Caco-2 (cell line): ENCODE measurements at regions not wholly inside any gene's neighbourhood (a gene's known extent, or its start where the extent isn't known, plus 50 kb on each side); places are given as distances from the start of the nearest gene placed in this dataset.

Experiments
- BruUV-seq: library from RNA; stranded (reverse); fragments of 400-500 nt; replicated peaks from 2 replicates; lab custom pipeline; 2021; lab: Mats Ljungman, UMichigan
- CTCF ChIA-PET: fragments of 300-600 bp; sonication (Branson Sonifier 250); formaldehyde crosslinking; loops from one replicate; lab custom pipeline; 2022; ENCODE audit warnings: antibody characterized with exemption; lab: Charles Lee
- POLR2A ChIA-PET: fragments of 300-600 bp; sonication (Branson Sonifier 250); formaldehyde crosslinking; loops from one replicate; lab custom pipeline; 2022; ENCODE audit warnings: antibody characterized with exemption; lab: Charles Lee
- DNase-seq, 2 experiments: peaks; one replicate each; pipeline versions ENCODE4 v3.0.0 to v3.0.0-alpha.2; 2020 to 2022
- H3K27me3 ChIP-seq: replicated peaks from 2 replicates; pipeline ENCODE4 v1.6.0; 2011; ENCODE audit warnings: low read length; ENCODE audit not compliant: control insufficient read depth, insufficient read depth
- H3K36me3 ChIP-seq: 2 replicates; pipeline ENCODE4 v1.5.1; 2011; ENCODE audit warnings: low read length; ENCODE audit not compliant: control insufficient read depth, insufficient read depth
- H3K4me1 ChIP-seq: fragments of 250-450 bp; sonication (Bioruptor Pico); 2 replicates; pipeline ENCODE4 v1.5.1; 2020; ENCODE audit warnings: mild to moderate bottlenecking
- H3K4me3 ChIP-seq: 2 replicates; pipeline ENCODE4 v1.5.1; 2011; ENCODE audit warnings: low read depth, mild to moderate bottlenecking, control low read depth, low read length
- H3K9me3 ChIP-seq: fragments of 250-450 bp; sonication (Bioruptor Pico); 2 replicates; pipeline ENCODE4 v1.5.1; 2020; ENCODE audit warnings: mild to moderate bottlenecking, moderate library complexity
- H3K27ac Mint-ChIP-seq: one replicate; pipeline ENCODE4 v1.8.0; 2022; ENCODE audit warnings: mixed read lengths; ENCODE audit not compliant: unreplicated experiment
- H3K27me3 Mint-ChIP-seq: one replicate; pipeline ENCODE4 v1.8.0; 2022; ENCODE audit warnings: mixed read lengths; ENCODE audit not compliant: insufficient read depth, unreplicated experiment
- H3K36me3 Mint-ChIP-seq: one replicate; pipeline ENCODE4 v1.8.0; 2022; ENCODE audit warnings: mild to moderate bottlenecking, mixed read lengths; ENCODE audit not compliant: insufficient read depth, unreplicated experiment
- H3K4me1 Mint-ChIP-seq: one replicate; pipeline ENCODE4 v1.8.0; 2022; ENCODE audit warnings: low read depth, mixed read lengths; ENCODE audit not compliant: unreplicated experiment
- H3K4me3 Mint-ChIP-seq: one replicate; pipeline ENCODE4 v1.8.0; 2022; ENCODE audit warnings: mild to moderate bottlenecking, moderate library complexity, mixed read lengths; ENCODE audit not compliant: unreplicated experiment
- H3K9me3 Mint-ChIP-seq: one replicate; pipeline ENCODE4 v1.8.0; 2022; ENCODE audit warnings: mixed read lengths; ENCODE audit not compliant: unreplicated experiment
- CTCF ChIP-seq, 2 experiments: fragments of 200-600 bp in 1 of 2; IDR thresholded peaks; 1 replicate in 1 of 2; 2 replicates in 1 of 2; pipeline versions ENCODE4 v1.5.1 to v1.8.0; 2011 to 2022; ENCODE audit warnings: antibody characterized with exemption in 1 of 2, control low read depth in 1 of 2, inconsistent platforms in 1 of 2, low read depth in 1 of 2, low read length in 1 of 2, mild to moderate bottlenecking in 1 of 2, moderate library complexity in 1 of 2; ENCODE audit not compliant: insufficient read depth in 1 of 2, severe bottlenecking in 1 of 2, unreplicated experiment in 1 of 2
- intact Hi-C: fragments of 100-400 bp; cut with micrococcal nuclease; formaldehyde crosslinking; loops from one replicate; pipeline ENCODE4 v1.10.0; 2022; ENCODE audit not compliant: unreplicated experiment

DNA sequence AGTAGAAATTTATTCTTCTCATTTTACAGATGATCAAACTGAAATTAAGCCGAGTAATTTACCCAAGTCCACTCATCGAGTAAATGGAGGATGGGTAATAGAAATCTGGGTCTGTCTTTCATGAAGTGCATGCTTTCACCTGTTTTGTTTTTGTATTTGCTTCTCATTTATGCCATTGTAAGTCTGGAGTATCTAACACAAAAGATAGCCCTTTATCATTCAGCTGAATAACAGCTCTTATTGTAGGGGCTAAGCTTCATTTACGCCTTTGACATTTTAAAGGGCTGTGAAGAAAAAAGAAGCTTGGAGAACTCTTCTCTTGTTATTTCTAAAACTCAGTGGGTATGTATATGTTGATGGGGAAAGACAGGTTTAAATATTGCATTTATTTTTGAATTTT, 1196.2 kb upstream of the TENM4 start:
- no peak for DNase-seq
- no peak overlapping the region for H3K27ac Mint-ChIP-seq
- ChIA-PET CTCF (no interaction called here), POLR2A (no interaction called here)
- no peaks in the 10 kb centered on the region for H3K36me3 Mint-ChIP-seq
- H3K4me3 ChIP-seq = no peak overlapping the region
- H3K9me3 ChIP-seq = no peaks in the 10 kb centered on the region; the same call in 1 of the 2 replicates
- H3K4me1 ChIP-seq = no peaks in the 10 kb centered on the region
- H3K9me3 Mint-ChIP-seq = no peaks in the 10 kb centered on the region
- H3K27me3 ChIP-seq = no peaks in the 10 kb centered on the region
- intact Hi-C loops = no loop called here
- H3K27me3 Mint-ChIP-seq = no peaks in the 10 kb centered on the region
- peaks cover 8% of the 10 kb centered on the region for H3K4me1 Mint-ChIP-seq
- H3K4me3 Mint-ChIP-seq = no peak overlapping the region
- H3K36me3 ChIP-seq = no peaks in the 10 kb centered on the region
- no TSS peak for BruUV-seq
- TF ChIP-seq CTCF (IDR thresholded peaks at IDR 0.05; ENCODE audit: insufficient read depth in 1 of 2, low read depth in 1 of 2, low read length in 1 of 2, severe bottlenecking in 1 of 2, unreplicated experiment in 1 of 2) = no peak

GRCh38 chr11:80635178-80635577, 1194.3 kb upstream of the TENM4 start:
- no peak overlapping the region for H3K4me3 ChIP-seq
- Mint-ChIP-seq H3K4me1 (peaks cover 8% of the 10 kb centered on the region), H3K9me3 (no peaks in the 10 kb centered on the region), H3K27ac (no peak overlapping the region), H3K27me3 (no peaks in the 10 kb centered on the region), H3K36me3 (no peaks in the 10 kb centered on the region), H3K4me3 (no peak overlapping the region)
- POLR2A ChIA-PET = no interaction called here
- TF ChIP-seq CTCF (IDR thresholded peaks at IDR 0.05; ENCODE audit: insufficient read depth in 1 of 2, low read depth in 1 of 2, low read length in 1 of 2, severe bottlenecking in 1 of 2, unreplicated experiment in 1 of 2) = no peak
- no peaks in the 10 kb centered on the region; the same call in 1 of the 2 replicates for H3K9me3 ChIP-seq
- no peak for DNase-seq
- BruUV-seq = no TSS peak
- no peaks in the 10 kb centered on the region for H3K27me3 ChIP-seq
- no peaks in the 10 kb centered on the region for H3K36me3 ChIP-seq
- CTCF ChIA-PET = no interaction called here
- H3K4me1 ChIP-seq = no peaks in the 10 kb centered on the region
- intact Hi-C loops = no loop called here

DNA sequence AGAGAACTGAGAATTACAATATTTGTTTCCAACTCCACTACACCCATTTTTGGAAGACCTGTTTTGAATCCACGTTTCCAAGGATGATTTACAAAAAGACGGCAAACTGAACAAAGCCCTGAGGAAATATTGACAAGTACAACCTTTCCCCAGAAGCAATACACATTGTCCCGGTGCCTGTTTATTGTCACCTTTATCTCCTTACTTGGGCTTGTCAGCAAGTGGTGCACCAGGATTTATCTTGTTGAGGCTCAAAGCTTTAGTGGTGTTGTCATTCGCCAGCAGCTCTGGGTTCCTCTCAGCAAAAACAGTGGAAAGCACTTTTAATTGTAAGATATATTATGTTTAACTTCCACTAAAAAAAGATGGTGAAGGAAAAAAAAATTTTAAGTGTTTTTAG, 1191.9 kb upstream of the TENM4 start:
- no peak for DNase-seq
- Mint-ChIP-seq H3K4me1 (peaks cover 8% of the 10 kb centered on the region), H3K36me3 (no peaks in the 10 kb centered on the region), H3K9me3 (no peaks in the 10 kb centered on the region), H3K4me3 (no peak overlapping the region), H3K27me3 (no peaks in the 10 kb centered on the region), H3K27ac (no peak overlapping the region)
- Histone ChIP-seq H3K36me3 (no peaks in the 10 kb centered on the region), H3K27me3 (no peaks in the 10 kb centered on the region), H3K4me3 (no peak overlapping the region), H3K9me3 (no peaks in the 10 kb centered on the region; the same call in 1 of the 2 replicates), H3K4me1 (no peaks in the 10 kb centered on the region)
- ChIA-PET POLR2A (no interaction called here), CTCF (no interaction called here)
- intact Hi-C loops = no loop called here
- TF ChIP-seq CTCF (IDR thresholded peaks at IDR 0.05; ENCODE audit: insufficient read depth in 1 of 2, low read depth in 1 of 2, low read length in 1 of 2, severe bottlenecking in 1 of 2, unreplicated experiment in 1 of 2) = no peak
- BruUV-seq = no TSS peak
